IMR-90 (cell line): ENCODE measurements at regions not wholly inside any gene's neighbourhood (a gene's known extent, or its start where the extent isn't known, plus 50 kb on each side); places are given as distances from the start of the nearest gene placed in this dataset.

Experiments used
- ATAC-seq: fragments of 200-7000 bp; cut with Tn5 transposase; 2 replicates; pipeline ENCODE4 v1.9.1; 2020; ENCODE audit warnings: low read depth, mild to moderate bottlenecking, moderate library complexity
- BruUV-seq: library from RNA; stranded (reverse); fragments of 400-500 nt; replicated peaks from 2 replicates; lab custom pipeline; 2021; lab: Mats Ljungman, UMichigan
- CTCF ChIA-PET: fragments of 300-600 bp; formaldehyde crosslinking; extraction: SDS; loops from one replicate; lab custom pipeline; 2021; ENCODE audit warnings: antibody characterized with exemption; lab: Yijun Ruan, JAX
- POLR2A ChIA-PET: fragments of 300-600 bp; sonication (Branson Sonifier 250); formaldehyde crosslinking; loops from one replicate; lab custom pipeline; 2022; ENCODE audit warnings: antibody characterized with exemption; ENCODE audit not compliant: unreplicated experiment; lab: Charles Lee
- DNase-seq: peaks from one replicate; pipeline ENCODE4 v3.0.0; 2013
- H2AFZ ChIP-seq: replicated peaks from 2 replicates; pipeline ENCODE3; 2013; ENCODE audit warnings: low read length, mild to moderate bottlenecking; ENCODE audit not compliant: poor library complexity
- H2AK5ac ChIP-seq: 2 replicates; pipeline ENCODE4 v1.6.1; 2013; ENCODE audit warnings: low read depth, low read length, inconsistent platforms
- H2AK9ac ChIP-seq: replicated peaks from 2 replicates; pipeline ENCODE3; 2013; ENCODE audit warnings: mild to moderate bottlenecking, low read depth, low read length, moderate library complexity; ENCODE audit not compliant: poor library complexity
- H2BK120ac ChIP-seq: 2 replicates; pipeline ENCODE4 v1.6.1; 2013; ENCODE audit warnings: low read depth, low read length, inconsistent platforms
- H2BK15ac ChIP-seq: 3 replicates; pipeline ENCODE4 v1.6.1; 2013; ENCODE audit warnings: low read depth, low read length, inconsistent platforms
- H2BK20ac ChIP-seq: 2 replicates; pipeline ENCODE4 v1.6.1; 2013; ENCODE audit warnings: low read depth, mild to moderate bottlenecking, inconsistent platforms, low read length, moderate library complexity
- H2BK5ac ChIP-seq: 2 replicates; pipeline ENCODE4 v1.6.1; 2013; ENCODE audit warnings: mild to moderate bottlenecking, low read depth, low read length, inconsistent platforms; ENCODE audit not compliant: poor library complexity, severe bottlenecking
- H3K14ac ChIP-seq: replicated peaks from 2 replicates; pipeline ENCODE4 v1.6.1; 2013; ENCODE audit warnings: low read depth, low read length, inconsistent platforms
- H3K18ac ChIP-seq: 2 replicates; pipeline ENCODE4 v1.6.1; 2013; ENCODE audit warnings: low read depth, low read length, control low read depth
- H3K23ac ChIP-seq: 2 replicates; pipeline ENCODE4 v1.6.1; 2013; ENCODE audit warnings: low read depth, low read length, inconsistent platforms
- H3K27ac ChIP-seq: 2 replicates; pipeline ENCODE4 v1.5.1; 2013; ENCODE audit warnings: mild to moderate bottlenecking, control low read depth, low read length; ENCODE audit not compliant: insufficient read depth
- H3K27me3 ChIP-seq: 2 replicates; pipeline ENCODE4 v1.6.1; 2013; ENCODE audit warnings: low read length; ENCODE audit not compliant: control insufficient read depth, insufficient read depth
- H3K36me3 ChIP-seq: 2 replicates; pipeline ENCODE4 v1.6.1; 2013; ENCODE audit warnings: low read length, mixed read lengths; ENCODE audit not compliant: control insufficient read depth, insufficient read depth
- H3K4ac ChIP-seq: 2 replicates; pipeline ENCODE4 v1.6.1; 2013; ENCODE audit warnings: low read depth, low read length, inconsistent platforms
- H3K4me1 ChIP-seq: 2 replicates; pipeline ENCODE4 v1.6.1; 2013; ENCODE audit warnings: low read length, mixed read lengths; ENCODE audit not compliant: control insufficient read depth, insufficient read depth
- H3K4me2 ChIP-seq: 2 replicates; pipeline ENCODE4 v1.6.1; 2013; ENCODE audit warnings: low read depth, mild to moderate bottlenecking, control low read depth, low read length, moderate library complexity
- H3K4me3 ChIP-seq: 2 replicates; pipeline ENCODE4 v1.5.1; 2013; ENCODE audit warnings: low read depth, mild to moderate bottlenecking, control low read depth, low read length, moderate library complexity; ENCODE audit not compliant: insufficient read depth
- H3K56ac ChIP-seq: 2 replicates; pipeline ENCODE4 v1.6.1; 2013; ENCODE audit warnings: low read length, inconsistent platforms; ENCODE audit not compliant: insufficient read depth; ENCODE audit errors: extremely low read depth
- H3K79me1 ChIP-seq, 2 experiments: 2 replicates each; pipeline ENCODE4 v1.6.1; 2013; ENCODE audit warnings: low read length in 2 of 2, inconsistent platforms in 1 of 2, low read depth in 1 of 2
- H3K9ac ChIP-seq: 2 replicates; pipeline ENCODE4 v1.6.1; 2013; ENCODE audit warnings: low read depth, low read length, control low read depth
- H3K9me1 ChIP-seq: 2 replicates; pipeline ENCODE4 v1.6.1; 2013; ENCODE audit warnings: low read length, inconsistent platforms; ENCODE audit not compliant: insufficient read depth
- H3K9me3 ChIP-seq: 2 replicates; pipeline ENCODE4 v1.6.1; 2013; ENCODE audit warnings: low read length; ENCODE audit not compliant: control insufficient read depth, insufficient read depth
- H4K20me1 ChIP-seq: 2 replicates; pipeline ENCODE4 v1.6.1; 2013; ENCODE audit warnings: low read length, inconsistent platforms; ENCODE audit not compliant: insufficient read depth
- H4K5ac ChIP-seq: 2 replicates; pipeline ENCODE4 v1.6.1; 2013; ENCODE audit warnings: mild to moderate bottlenecking, low read depth, low read length, control low read depth
- H4K8ac ChIP-seq, 2 experiments: 2 replicates each; pipeline ENCODE4 v1.6.1; 2013; ENCODE audit warnings: low read depth in 2 of 2, low read length in 2 of 2, control low read depth in 1 of 2, inconsistent platforms in 1 of 2
- H4K91ac ChIP-seq: 2 replicates; pipeline ENCODE4 v1.6.1; 2013; ENCODE audit warnings: low read depth, low read length, inconsistent platforms; ENCODE audit not compliant: insufficient read depth
- BHLHE40 ChIP-seq: fragments of 150-350 bp; IDR thresholded peaks from 2 replicates; pipeline ENCODE4 v1.6.1; 2016; ENCODE audit warnings: mild to moderate bottlenecking, low read depth, low read length
- CEBPB ChIP-seq: IDR thresholded peaks from 2 replicates; pipeline ENCODE4 v1.6.1; 2012; ENCODE audit warnings: low read depth, low read length, improper control_type of control experiment
- ELK1 ChIP-seq: fragments of 150-350 bp; IDR thresholded peaks from 2 replicates; pipeline ENCODE4 v1.6.1; 2016; ENCODE audit warnings: low read depth, mild to moderate bottlenecking, low read length, moderate library complexity, borderline replicate concordance
- FOS ChIP-seq: fragments of 150-350 bp; IDR thresholded peaks from 2 replicates; pipeline ENCODE4 v1.6.1; 2016; ENCODE audit warnings: low read depth, low read length
- MAFK ChIP-seq: IDR thresholded peaks from 2 replicates; pipeline ENCODE4 v1.6.1; 2012; ENCODE audit warnings: low read depth, low read length, improper control_type of control experiment
- MXI1 ChIP-seq: IDR thresholded peaks from 2 replicates; pipeline ENCODE4 v1.6.1; 2012; ENCODE audit warnings: low read depth, mild to moderate bottlenecking, low read length, moderate library complexity, borderline replicate concordance
- RAD21 ChIP-seq: IDR thresholded peaks from 2 replicates; pipeline ENCODE4 v1.6.1; 2012; ENCODE audit warnings: low read length, improper control_type of control experiment
- RCOR1 ChIP-seq: IDR thresholded peaks from 2 replicates; pipeline ENCODE4 v1.6.1; 2012; ENCODE audit warnings: mild to moderate bottlenecking, low read length, improper control_type of control experiment; ENCODE audit not compliant: insufficient replicate concordance
- SMC3 ChIP-seq: fragments of 150-350 bp; IDR thresholded peaks from 2 replicates; pipeline ENCODE4 v1.6.1; 2016; ENCODE audit warnings: low read depth, mild to moderate bottlenecking, antibody characterized with exemption, low read length, moderate library complexity
- WGBS, 2 experiments: methylation state at CpG; one replicate each; pipeline versions ENCODE4 v1.1.5 to v1.1.7; 2013; ENCODE audit warnings: missing lambda C conversion rate in 2 of 2; ENCODE audit not compliant: insufficient read length in 1 of 2; ENCODE audit errors: extremely low coverage in 2 of 2; 5-methylcytosine and 5-hydroxymethylcytosine counted together
- dilution Hi-C: fragments of 300-500 bp; cut with HindIII; formaldehyde crosslinking; loops from one replicate; pipeline ENCODE4 v1.14.3; 2018; ENCODE audit warnings: low sequenced_read_pairs; ENCODE audit not compliant: unreplicated experiment
- in situ Hi-C: fragments of 300-500 bp; cut with MboI; formaldehyde crosslinking; loops from 3 replicates; pipeline ENCODE4 v1.14.3; 2019; ENCODE audit warnings: low sequenced_read_pairs, inconsistent platforms, mixed read lengths
- intact Hi-C: fragments of 100-400 bp; cut with micrococcal nuclease; formaldehyde crosslinking; loops from 2 replicates; pipeline ENCODE4 v1.10.0; 2022
- TF ChIP-seq, protein P1 (sequence below): conservative IDR thresholded peaks from 2 replicates; pipeline ENCODE4 v1.5.1; 2012; ENCODE audit warnings: mild to moderate bottlenecking, low read depth, low read length, improper control_type of control experiment

DNA sequence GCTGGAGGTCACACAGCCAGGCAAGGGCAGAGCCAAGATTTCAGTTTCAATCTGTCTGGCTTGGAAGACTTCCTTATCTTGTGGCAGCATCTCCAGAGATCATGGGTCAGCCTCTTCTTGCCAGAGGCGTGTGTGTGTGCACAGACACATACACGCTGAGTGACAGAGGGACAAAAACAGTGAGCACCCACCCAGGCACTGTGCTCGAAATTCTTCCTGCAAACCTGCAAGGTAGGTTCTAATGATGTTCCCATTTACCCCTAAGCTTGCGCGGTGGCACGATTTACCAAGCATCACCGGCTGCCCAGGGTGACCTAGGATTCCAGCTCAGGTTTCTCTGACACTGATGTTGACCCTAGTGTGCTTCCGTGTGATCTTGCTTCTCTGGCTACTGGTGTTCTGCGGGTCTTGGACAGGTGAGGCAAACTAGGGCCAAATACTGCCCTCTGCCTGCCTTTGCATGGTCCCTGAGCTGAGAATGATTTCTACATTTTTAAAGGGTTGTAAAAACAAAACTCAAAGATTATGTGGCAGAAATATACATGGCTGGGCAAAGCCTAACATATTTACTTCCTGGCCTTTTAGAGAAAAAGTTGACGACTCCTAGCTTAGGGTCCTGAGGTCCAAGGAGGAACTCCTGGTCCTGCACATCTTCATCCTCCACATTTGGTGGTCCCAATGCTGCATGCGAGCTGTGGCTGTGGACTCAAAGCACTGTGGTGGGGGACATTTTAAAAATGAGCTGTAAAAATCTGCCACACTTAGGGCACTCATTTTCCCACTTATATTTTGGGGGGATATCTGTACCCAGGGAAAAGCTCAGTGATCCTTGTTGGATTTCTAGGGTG lies 268.5 kb downstream of the RPS24 start:
- H3K9ac ChIP-seq = no peak overlapping the region
- POLR2A ChIA-PET = no interaction called here
- ATAC-seq (no peak), DNase-seq (peak; percentile 21)
- WGBS, 2 experiments = 96% methylated on average over 3 of the region's 11 CpGs; no CpG with 5 or more reads in 1 of the 2 experiments
- peak overlapping the region; percentile 77; the same call in 1 of the 2 replicates for H2AK5ac ChIP-seq
- peak overlapping the region; percentile 73; the same call in 1 of the 2 replicates for H3K23ac ChIP-seq
- H3K36me3 ChIP-seq = no peaks in the 10 kb centered on the region
- peak overlapping the region; percentile 95; the same call in 1 of the 2 replicates for H4K91ac ChIP-seq
- H2BK5ac ChIP-seq = no peak overlapping the region
- CTCF ChIA-PET = interaction anchor here (0.6 to 1.4 kb wide), 4 partner anchors 13 to 93 kb away, joined by 3 to 4 read pairs (median 3); no protein-coding TSS in a partner anchor
- H3K4ac ChIP-seq = peak overlapping the region; percentile 94
- H3K4me2 ChIP-seq = peak overlapping the region; percentile 87
- in situ Hi-C loops (loop anchor here (10.0 kb wide), 1 partner anchor 257 kb away; no protein-coding TSS in a partner anchor), intact Hi-C loops (loop anchor here (1.0 to 10.0 kb wide), 5 partner anchors 90 to 767 kb away; partner anchors contain the start of gene ZMIZ1), dilution Hi-C loops (no loop called here)
- peak overlapping the region; percentile 17; the same call in 1 of the 2 replicates for H2BK20ac ChIP-seq
- H3K27ac ChIP-seq = no peak overlapping the region
- no peaks in the 10 kb centered on the region; the same call in 1 of the 2 replicates for H3K9me3 ChIP-seq
- no peak overlapping the region for H4K5ac ChIP-seq
- H3K14ac ChIP-seq = 0 out of 2 replicates have a peak overlapping the region, but pooled peaks have one; percentile 90
- peak overlapping the region; percentile 95; the same call in 1 of the 3 replicates for H2BK15ac ChIP-seq
- no peaks in the 10 kb centered on the region; the same call in 1 of the 2 replicates for H4K20me1 ChIP-seq
- H3K79me1 ChIP-seq = no peaks in the 10 kb centered on the region
- H2AK9ac ChIP-seq = peak overlapping the region; percentile 87
- no peak overlapping the region for H3K18ac ChIP-seq
- TF ChIP-seq MXI1 (no peak), ELK1 (no peak), FOS (no peak), BHLHE40 (no peak), MAFK (no peak), RAD21 (peak; percentile 32; the same call in 1 of the 2 replicates), SMC3 (0 out of 2 replicates have a peak, but pooled peaks have one; percentile 26), CEBPB (no peak), RCOR1 (no peak)
- TF ChIP-seq, protein P1, sequence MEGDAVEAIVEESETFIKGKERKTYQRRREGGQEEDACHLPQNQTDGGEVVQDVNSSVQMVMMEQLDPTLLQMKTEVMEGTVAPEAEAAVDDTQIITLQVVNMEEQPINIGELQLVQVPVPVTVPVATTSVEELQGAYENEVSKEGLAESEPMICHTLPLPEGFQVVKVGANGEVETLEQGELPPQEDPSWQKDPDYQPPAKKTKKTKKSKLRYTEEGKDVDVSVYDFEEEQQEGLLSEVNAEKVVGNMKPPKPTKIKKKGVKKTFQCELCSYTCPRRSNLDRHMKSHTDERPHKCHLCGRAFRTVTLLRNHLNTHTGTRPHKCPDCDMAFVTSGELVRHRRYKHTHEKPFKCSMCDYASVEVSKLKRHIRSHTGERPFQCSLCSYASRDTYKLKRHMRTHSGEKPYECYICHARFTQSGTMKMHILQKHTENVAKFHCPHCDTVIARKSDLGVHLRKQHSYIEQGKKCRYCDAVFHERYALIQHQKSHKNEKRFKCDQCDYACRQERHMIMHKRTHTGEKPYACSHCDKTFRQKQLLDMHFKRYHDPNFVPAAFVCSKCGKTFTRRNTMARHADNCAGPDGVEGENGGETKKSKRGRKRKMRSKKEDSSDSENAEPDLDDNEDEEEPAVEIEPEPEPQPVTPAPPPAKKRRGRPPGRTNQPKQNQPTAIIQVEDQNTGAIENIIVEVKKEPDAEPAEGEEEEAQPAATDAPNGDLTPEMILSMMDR = peak; percentile 31
- no peak overlapping the region for H3K56ac ChIP-seq
- peak overlapping the region; percentile 86 for H2BK120ac ChIP-seq
- peaks cover 10% of the 10 kb centered on the region for H3K9me1 ChIP-seq
- no TSS peak for BruUV-seq
- H3K4me1 ChIP-seq = peaks cover 3% of the 10 kb centered on the region; the same call in 1 of the 2 replicates
- H3K27me3 ChIP-seq = 0 out of 2 replicates have a peak, but pooled peaks cover 2% of the 10 kb centered on the region
- no peak overlapping the region for H3K4me3 ChIP-seq
- peak overlapping the region; percentile 35 for H2AFZ ChIP-seq
- peak overlapping the region; percentile 90 to 99 for H4K8ac ChIP-seq
